Activated effector memory CD4-positive, alpha-beta T cell treated with Interleukin-2 at 50 U/mL for 16 hours (primary cell): ENCODE measurements at regions not wholly inside any gene's neighbourhood (a gene's known extent, or its start where the extent isn't known, plus 50 kb on each side); places are given as distances from the start of the nearest gene placed in this dataset.
"Not testable (repeated sequence)": the region's sequence is repeated elsewhere in the genome, so short reads cannot be mapped to it uniquely, and the experiment has no call there.

ENCODE experiments used
- DNase-seq: peaks from one replicate; pipeline ENCODE4 v3.0.0-alpha.2; 2020

DNA sequence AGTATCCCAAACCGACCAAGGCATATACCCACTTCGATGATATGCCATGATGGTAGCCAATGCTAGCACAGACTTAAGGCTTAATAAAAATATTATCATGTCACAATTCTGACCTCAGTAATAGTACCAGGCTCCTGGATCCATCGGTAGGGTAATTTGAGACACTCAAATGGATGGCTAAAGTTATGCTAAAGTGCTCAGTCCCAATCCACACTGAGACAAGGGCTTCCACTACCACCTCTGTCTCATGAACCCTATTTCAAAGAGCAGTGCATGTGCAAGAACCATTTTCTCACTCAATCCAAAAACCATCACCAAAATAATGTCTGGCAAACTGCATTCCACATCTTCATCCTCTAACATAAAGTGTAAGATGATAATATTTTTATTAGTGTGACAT lies 122.4 kb upstream of the KRR1 start:
- no peak for DNase-seq

DNA sequence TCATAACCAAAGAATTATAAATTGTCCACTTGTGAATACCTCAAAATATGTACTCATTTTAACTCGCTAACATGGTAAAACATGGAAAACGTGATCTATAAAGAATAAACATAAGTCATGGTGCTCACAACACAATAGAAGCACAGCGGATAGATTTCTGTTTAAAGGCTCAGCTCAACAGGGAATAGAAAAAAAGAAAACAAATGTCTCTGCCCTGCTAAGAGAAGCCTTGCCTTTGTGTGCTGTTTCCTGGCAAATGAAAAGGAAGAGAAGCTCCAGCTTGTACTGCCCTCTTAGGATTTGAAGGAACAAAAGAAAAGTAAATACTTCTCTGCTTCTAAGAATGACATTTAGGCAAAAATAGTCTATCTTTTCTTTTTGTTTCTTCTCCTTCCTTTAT lies 121.0 kb upstream of the KRR1 start:
- DNase-seq: no peak

DNA sequence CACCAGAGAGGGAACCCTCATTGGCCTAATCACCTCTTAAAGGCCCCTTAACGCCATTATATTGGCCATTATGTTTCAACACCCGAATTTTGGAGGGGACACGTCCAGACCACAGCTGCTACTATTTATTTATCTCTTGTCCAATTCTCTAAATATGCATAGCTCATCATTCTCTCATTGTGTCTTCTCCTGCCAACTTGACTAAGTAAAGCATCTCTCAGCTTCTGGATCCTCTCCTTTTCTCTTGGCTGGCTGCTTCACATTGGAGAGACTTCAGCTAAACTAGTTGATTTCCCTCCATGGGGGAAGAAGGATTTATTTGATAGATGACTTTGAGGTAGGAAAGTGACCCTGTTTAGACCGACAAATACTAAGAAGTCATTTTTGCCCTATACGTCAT lies 120.4 kb upstream of the KRR1 start:
- no peak for DNase-seq

DNA sequence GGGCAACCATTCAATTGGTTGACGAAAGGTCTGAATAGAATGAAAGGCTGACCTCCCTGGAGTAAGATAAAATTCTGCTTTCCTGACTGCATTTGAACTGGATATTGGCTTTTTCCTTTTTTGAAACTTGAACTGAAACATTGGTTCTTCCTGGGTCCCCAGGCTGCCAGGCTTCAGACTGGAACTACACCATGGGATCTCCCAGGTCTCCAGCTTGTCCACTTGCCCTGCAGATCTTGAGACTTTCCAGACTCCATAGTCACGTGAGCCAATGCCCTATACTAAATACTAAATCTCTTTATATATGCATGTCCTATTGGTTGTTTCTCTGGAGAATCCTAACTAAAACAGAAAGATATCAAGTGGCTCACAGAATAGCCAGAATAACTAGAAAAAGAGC lies 118.7 kb upstream of the KRR1 start:
- no peak for DNase-seq

DNA sequence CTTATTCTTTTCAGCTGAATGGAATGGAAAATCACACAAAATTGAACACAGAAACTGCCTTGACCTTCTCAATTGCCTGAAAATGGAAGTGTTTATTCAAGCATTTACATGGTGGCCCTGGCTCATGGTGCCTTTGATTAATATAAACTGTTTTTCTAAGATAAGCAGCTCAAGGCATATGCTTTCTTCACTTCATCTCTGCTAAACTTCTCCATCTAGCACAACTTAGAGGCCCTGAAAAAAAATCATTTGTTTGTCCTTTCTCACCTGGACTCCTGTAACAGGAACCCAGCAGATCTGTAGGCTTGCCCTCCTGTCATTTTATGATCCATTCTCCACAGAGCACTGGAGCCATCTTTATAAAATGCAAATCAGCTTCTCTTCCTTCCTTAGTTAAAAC lies 117.5 kb upstream of the KRR1 start:
- DNase-seq: no peak

DNA sequence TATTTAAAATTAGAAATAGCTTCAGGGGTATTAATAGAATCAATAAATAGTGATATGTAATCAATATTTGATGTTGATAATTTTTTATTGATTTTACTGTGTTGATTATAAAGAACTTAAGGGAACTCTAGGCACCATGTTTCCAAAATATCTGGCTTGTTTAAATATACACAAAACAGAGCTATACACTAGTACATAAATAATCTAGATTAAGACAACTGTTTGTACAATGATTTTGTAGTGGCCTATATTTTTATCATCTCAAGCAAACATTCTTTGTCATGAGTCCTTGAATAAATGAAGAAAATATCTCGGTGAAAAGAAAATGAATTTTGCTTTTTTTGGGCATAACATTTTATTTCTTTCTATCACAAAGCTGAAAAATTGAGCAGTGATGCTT lies 117.1 kb upstream of the KRR1 start:
- no peak for DNase-seq

DNA sequence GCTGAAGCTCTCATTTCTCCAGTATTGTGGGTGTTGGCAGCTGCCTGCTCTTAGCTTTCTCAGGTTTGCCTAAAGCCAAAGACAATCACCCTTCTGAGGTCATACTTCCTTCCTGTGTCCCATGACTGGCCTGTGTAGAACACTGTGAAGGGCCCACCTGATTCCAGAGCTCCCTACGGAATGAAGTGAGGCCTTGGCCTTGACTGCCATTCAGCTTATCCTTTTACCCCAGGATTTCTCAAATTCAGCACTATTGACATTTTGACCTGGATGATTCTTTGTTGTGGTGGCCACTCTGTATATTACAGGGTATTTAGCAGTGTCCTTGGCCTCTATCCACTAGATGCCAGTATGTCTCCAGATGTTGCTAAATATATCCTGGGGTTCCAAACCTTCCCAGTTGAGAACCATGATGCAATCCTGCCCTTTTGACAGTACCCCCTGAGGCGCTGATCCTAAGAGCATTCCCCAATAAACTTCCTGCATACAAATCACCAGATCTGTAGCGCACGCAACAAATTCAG lies 112.3 kb upstream of the KRR1 start:
- DNase-seq: no peak

DNA sequence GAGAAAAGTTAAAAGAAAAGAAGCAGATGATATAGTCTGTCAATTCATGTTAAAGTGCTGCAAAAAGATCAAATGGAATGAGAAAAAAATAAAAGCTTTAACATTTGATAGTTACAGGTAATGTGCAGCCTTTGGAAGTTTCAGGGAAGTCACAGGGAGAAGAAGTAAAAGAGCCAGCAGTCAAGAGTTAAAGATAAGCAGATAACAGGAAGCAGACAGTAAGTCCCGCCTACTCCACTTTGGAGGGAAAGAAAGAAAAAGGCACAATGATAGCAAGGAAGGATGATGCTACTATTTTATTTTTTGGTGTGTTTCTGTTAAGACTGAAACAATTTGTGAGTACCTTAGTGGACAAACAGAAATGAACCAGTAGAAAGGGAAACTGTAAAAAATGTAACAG lies 111.1 kb upstream of the KRR1 start:
- DNase-seq: no peak

DNA sequence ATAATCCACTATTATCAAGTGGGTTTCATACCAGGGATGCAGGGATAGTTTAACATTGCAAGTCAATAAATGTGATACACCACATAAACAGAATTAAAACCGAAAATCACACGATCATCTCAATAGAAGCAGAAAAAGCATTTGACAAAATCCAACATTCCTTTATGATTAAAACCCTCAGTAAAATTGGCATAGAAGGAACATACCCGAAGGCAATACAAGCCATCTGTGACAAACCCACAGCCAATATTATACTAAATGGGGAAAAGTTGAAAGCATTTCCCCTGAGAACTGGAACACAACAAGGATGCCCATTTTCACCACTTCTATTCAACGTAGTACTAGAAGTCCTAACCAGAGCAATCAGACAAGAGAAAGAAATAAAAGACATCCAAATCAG lies 103.0 kb upstream of the KRR1 start:
- DNase-seq: not testable (repeated sequence)

DNA sequence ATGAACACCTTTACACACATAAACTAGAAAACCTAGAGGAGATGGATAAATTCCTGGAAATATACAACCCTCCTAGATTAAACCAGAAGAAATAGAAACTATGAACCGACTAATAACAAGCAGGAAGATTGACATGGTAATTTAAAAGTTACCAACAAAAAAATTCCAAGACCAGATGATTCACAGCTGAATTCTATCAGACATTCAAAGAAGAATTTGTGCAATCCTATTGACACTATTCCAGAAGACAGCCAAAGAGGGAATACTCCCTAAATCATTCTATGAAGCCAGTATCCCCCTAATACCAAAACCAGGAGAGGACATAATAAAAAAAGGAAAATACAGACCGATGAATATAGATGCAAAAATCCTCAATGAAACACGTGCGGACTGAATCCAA lies 102.6 kb upstream of the KRR1 start:
- DNase-seq: no peak

DNA sequence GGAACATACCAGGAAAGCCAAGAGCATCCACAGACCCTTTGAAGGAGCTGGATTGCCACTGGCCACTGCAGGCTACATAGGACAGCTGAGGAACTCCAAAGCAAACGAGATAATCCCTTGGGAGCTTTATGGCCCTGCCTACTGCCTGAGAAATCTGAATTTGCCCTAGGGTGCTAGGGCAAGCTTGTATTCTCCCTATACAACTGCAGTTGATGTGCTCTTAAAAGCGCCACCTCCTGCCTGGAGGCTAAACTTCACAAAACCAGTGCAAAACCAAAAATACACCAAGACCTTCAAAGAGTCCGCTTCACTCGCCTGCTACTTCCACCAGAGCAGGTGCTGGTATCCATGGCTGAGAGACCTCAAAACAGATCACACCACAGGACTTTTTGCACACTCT lies 99.6 kb upstream of the KRR1 start:
- DNase-seq: no peak

DNA sequence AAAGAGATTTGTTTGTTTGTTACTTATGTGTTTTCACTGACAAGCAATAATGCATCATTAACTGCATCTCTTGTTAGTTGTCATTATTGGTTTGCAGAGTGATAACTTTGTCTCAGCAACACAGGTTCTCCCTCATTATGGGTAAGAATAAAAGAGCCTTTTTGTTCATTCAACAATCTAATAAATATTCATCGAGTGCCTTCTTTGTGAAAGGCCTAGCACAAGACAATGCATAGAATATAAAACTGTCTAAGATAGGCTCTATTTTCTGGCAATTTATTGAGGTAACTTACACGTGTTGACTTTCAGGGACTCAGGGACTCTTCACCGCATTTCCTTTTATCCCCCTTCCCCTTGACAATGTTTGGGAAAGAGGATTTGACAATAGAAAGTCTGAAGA lies 95.5 kb upstream of the KRR1 start:
- DNase-seq: no peak

DNA sequence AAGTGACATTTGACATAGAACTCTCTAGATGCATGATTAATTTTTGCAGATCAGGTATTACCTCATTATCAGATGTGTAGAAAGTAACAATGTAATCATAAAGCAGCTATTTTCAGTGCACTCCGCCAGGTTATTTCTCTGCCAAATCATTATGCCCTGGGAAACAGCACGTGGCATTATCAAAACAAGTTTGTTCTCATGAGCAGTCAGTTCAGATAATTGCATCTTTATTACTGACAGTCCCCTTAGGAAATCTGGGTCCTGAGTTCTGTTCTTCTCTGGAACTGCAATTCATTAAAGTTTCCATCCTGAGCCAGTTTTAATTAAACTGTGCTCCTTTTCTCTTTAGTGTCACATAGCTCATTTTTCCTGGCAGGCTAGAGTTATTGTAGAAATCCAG lies 94.7 kb upstream of the KRR1 start:
- no peak for DNase-seq

DNA sequence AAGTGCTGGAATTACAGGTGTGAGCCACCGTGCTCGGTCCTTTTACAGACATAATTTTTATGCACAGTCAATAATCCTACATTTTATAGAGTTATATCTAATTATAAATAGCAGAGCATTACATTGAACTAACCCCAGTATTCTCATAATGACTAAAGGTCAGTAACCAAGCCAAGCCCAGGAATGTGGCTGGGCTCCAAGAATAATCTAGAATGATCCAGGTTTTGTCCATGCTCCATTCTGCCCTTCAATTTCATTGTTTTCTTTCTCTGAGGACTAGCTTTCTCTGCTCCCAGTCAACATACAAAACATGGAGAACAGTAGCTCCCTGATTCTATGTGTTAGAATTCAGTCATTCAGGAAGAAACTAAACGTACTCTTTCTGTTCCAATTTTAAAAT lies 92.1 kb upstream of the KRR1 start:
- DNase-seq: no peak

DNA sequence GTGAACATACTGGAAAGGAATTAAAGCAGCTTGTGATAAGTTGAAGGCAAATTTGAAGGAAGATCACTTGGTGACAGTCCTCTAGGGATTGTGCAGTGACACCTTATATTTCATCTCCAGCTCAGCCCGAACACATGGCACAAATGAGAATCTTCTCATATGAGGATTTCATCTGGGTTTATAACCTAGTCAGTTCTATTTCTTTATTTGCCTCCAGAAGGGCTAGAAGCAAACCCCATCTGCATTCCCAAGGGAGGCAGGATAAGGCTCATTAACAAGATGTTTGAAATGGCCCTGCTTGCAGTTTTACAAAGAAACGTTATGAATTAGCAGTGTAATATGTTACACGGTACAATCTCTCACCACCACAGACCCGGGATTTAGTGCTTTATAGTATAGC lies 90.7 kb upstream of the KRR1 start:
- no peak for DNase-seq

DNA sequence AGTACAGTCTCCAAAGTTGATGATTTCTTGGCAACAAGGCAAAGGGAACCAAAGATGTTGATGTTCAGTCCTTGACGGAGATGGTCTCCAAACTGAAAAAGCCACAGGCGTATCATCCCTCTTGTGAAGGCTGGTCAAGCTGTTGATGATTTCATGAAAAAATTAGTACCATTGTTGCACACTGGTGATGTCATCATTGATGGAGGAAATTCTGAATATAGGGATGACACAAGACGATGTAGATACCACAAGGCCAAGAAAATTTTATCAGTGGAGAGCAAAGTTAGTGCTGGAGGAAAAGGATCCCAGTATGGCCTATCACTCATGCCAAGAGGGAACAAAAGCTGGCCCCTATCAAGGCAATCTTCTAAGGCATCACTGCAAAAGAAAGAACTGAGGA lies 88.7 kb upstream of the KRR1 start:
- DNase-seq: no peak

DNA sequence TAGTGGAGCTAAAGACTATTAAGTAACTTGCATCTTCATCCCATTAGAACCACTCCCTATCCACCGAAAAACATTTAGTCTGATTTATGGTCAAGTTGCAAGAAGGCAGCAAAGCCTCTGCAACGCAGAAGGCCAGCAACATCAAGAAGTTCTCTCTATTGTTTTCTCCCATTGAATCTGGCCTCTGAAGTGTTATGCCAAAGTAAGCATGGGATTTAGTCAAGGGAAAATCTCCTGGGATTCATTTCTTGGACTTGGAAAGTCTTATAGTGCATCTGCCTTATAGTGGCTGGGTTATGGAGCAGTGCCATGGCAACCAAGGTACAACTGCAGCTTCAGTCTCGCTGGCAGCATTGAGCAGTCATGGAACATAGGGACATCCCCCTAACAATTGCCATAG lies 87.7 kb upstream of the KRR1 start:
- DNase-seq: no peak

DNA sequence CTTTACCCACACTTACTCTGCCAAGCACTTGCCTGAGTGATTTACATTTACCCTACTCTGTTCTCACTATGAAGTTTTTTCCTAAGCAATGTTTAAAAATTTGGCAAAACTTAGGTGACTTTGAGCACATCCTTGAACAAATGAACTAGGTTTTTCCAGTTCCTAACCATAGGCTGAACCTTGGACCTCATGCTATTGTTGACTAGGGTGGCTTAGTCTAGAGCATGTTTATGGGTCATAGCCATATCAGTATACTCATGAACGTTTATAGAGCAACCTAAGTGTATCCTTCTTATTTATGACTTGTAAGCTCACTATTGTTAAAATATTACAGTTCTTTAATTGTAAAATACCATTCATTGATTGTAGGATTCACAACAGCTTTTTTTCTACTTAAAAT lies 85.0 kb upstream of the KRR1 start:
- DNase-seq: no peak

DNA sequence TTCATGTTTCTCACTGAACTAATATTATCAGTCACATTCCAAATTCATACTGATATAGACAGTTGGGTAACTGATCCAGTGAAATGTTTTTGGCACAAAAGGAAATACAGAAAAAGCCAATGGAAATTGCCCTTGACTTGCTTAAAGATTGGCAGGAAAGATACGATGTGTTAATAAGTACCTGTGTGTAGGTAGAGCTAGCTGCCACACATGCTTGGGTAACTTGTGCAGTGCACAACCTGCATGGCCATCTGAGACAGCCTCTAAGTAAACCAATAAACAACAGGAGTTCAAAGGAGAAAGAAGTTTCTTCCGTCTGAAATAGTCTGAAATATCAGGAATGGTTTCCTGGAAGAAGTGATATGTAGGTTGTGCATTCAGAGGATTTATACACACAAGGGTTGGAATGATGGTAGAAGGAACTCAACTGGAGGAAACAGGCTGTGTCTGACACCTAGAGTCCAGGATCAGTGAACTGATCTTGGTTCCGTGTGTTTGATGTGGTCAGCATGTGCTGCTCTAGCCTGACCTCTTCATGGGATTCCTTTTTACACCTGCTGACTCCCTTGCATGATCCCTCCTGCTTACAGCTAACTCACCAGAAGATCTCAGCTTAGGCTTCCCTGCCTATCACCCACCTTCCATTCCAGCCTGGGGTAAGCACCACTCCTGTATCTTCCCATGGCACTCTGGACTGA lies 81.4 kb upstream of the KRR1 start:
- no peak for DNase-seq

DNA sequence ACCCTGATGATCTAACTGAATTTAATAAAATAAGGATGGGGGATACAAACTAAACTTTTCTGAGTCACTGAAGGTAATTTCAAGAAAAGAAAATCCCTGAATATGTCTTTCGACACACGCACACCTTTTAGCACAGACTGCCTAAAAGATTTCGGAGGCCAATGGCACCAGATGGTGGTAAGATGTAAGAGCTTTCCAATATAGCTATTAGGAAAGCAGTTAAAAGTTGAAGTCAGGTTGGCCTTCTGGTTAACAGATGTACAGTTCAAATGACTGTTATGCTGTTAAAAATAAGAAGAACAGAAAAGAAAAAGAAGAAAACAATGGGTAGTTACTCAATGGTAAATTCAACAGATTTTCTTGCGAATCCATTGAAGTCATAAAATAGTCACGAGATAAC lies 80.7 kb upstream of the KRR1 start:
- no peak for DNase-seq

DNA sequence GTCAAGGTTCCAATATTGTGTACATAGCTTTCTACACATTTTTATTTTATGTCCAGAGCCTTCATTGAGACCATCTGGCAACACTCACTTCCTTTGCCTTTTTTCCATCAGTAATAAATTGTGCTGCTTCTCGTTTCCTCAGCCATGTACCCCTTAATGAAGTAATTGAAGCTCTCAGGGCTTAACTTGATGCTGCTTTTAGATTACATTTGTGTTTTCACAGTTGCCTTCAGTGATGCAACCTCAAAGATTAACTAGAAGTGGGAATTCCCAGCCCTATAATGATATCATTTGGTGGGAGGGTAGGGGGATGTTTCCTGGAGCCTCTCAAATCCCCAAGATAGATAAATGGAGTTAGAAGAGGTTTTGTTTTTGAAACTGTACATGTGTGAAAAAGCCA lies 80.2 kb upstream of the KRR1 start:
- DNase-seq: no peak

DNA sequence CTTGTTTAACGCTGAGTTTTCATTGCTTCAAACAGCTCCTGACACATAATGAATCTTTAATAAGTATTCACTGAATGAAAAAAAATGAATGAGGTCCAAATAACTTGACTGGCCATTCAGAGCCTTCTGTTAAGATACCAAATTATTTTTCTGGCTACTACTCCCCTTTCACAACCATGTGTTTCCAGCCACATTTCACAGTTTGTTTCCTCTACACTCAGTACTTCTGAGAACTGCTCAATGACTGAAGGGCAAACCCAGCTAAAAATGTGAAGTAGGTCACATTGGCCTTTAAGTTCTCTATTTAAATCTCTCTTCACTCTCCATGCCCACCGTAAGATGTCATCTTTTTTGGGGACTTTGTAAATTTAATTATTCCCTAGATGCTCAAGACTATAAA lies 78.4 kb upstream of the KRR1 start:
- DNase-seq: no peak

DNA sequence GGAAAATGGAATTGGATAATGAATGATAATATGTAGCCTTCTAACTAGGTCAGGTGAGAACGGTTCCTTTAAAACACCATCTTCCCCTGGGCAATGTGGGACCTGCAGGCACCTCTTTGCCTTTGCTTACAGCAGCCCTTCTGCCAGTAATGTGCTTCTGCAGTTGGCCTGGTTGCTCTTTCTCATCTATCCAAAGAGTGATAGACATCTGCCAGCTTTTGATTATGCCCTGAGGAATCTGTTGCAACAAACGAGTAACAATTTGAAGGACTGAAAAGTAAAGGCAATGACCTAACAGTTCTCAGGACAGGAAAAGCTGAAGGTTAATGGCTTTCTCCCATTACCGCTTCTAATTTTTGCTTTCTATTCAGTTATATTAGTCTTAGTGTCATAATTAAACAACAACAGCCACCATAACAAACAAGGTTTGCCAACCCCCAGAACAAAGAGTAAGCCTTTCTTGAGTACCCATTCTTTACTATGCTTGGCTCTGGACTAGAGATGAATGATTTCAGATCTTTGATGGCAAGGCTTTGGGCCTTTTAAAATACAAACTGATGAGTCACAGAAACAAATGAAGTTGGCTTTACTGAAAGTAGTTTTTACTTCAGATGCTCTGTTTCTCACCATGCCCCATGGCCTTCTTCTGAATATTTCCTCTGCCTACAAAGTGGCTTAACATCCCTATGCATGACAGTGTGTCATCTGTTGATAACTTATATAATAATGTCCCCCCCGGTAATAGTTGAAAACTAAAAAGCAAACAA lies 76.1 kb upstream of the KRR1 start:
- no peak for DNase-seq

DNA sequence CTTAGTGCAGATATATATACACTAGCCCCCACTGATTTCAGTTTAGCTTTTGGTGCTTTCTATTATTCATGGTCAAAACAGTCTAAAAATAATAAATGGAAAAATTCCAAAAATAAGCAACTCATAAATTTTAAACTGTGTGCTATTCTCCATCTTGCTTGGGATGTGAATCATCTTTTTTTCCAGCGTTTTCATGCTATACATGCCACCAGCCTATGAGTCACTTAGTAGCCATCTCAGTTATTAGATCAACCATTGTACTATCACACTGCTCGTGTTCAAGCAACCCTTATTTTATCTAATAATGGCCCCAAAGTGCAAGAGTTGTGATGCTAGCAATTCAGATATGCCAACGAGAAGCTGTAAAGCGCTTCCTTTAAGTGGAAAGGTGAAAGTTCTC lies 73.9 kb upstream of the KRR1 start:
- DNase-seq: no peak

DNA sequence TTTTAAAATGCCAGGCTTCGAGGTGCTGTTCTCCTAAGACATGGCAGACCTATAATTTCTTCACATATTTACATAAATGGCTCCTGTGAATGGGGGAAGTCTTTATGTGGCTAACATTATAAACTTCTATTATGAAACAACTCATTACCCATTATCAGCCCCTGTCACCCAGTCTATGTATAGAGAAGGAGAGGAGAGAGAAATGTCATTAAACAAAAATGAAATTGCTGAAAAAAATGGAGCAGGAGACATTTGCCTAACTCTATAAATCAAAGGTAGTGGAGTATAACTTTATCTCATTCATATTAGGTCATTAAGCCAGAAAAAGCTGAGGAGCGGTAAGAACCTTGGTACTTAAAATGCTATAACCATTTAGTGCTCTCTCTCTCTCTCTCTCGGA lies 71.9 kb upstream of the KRR1 start:
- no peak for DNase-seq
